ENCODE measurements at regions not wholly inside any gene's neighbourhood (a gene's known extent, or its start where the extent isn't known, plus 50 kb on each side); places are given as distances from the start of the nearest gene placed in this dataset.

DNA sequence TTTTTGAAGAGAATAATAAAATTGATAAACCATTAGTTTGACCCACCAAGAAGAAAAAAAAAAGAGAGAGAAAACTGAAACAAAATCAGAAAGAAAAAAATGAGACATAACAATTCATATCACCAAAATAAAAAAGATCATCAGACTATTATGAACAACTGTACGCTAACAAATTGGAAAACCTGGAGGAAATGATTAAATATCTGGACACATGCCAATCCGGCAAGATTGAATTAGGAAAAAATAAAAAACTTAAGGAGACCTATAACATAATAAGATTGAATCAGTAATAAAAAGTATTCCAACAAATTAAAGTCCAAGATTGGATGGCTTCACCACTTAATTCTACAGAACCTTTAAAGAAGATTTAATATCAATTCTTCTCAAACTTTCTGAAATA is 136.7 kb downstream of the CASP12 start:
- DNase-seq (ENCODE audit: low read depth, low spot score): no peak
- POLR2A ChIA-PET: no interaction called here
- CTCF ChIA-PET: no interaction called here
- H3K4me3 ChIP-seq (ENCODE audit: low read depth, low read length): no peak overlapping the region
- TF ChIP-seq, protein P1, sequence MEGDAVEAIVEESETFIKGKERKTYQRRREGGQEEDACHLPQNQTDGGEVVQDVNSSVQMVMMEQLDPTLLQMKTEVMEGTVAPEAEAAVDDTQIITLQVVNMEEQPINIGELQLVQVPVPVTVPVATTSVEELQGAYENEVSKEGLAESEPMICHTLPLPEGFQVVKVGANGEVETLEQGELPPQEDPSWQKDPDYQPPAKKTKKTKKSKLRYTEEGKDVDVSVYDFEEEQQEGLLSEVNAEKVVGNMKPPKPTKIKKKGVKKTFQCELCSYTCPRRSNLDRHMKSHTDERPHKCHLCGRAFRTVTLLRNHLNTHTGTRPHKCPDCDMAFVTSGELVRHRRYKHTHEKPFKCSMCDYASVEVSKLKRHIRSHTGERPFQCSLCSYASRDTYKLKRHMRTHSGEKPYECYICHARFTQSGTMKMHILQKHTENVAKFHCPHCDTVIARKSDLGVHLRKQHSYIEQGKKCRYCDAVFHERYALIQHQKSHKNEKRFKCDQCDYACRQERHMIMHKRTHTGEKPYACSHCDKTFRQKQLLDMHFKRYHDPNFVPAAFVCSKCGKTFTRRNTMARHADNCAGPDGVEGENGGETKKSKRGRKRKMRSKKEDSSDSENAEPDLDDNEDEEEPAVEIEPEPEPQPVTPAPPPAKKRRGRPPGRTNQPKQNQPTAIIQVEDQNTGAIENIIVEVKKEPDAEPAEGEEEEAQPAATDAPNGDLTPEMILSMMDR (IDR thresholded peaks at IDR 0.05; ENCODE audit: insufficient read depth, low read length, missing control alignments): no peak

DNA sequence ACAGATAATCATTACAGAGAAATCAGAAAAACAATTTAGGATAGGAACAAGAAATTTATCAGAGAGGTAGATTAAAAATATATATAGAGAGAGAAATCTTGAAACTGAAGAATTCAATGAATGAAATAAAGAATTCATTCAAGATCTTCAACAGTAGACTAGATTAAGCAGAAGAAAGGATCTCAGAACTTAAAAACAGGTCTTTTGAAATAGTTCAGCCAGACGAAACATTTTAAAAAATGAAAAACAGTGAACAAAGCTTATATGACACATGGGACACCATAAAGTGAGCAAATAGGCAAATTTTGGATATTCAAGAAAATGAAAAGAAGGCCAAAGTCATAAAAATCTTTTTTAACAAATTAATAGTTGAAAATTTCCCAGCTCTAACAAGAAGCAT is 138.8 kb downstream of the CASP12 start:
- no peak for DNase-seq (ENCODE audit: low read depth, low spot score)
- ChIA-PET POLR2A (no interaction called here), CTCF (no interaction called here)
- no peak overlapping the region for H3K4me3 ChIP-seq (ENCODE audit: low read depth, low read length)
- TF ChIP-seq, protein P1 (IDR thresholded peaks at IDR 0.05; ENCODE audit: insufficient read depth, low read length, missing control alignments): no peak

DNA sequence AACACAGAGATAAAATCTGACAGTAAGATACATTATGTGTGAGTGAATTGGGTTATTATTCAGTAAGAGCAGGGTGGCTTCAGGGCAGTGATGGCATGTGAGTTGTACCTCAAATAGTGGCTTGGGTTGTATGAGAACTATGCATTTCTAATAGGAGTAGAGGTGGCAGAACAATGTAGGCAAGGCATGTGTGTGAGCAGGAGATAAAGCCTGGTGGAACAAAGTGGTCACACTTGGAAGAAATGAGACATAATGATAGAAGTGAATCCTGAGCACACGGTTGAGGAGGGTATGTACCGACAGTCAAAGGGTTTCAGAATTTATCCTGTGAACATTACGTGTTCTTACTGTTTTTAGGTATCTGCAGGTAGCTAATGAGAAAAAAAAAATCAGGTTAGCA is 159.3 kb downstream of the CASP12 start:
- no peak for DNase-seq (ENCODE audit: low read depth, low spot score)
- TF ChIP-seq, protein P1 (IDR thresholded peaks at IDR 0.05; ENCODE audit: insufficient read depth, low read length, missing control alignments): no peak
- ChIA-PET CTCF (no interaction called here), POLR2A (no interaction called here)
- H3K4me3 ChIP-seq (ENCODE audit: low read depth, low read length): no peak overlapping the region

DNA sequence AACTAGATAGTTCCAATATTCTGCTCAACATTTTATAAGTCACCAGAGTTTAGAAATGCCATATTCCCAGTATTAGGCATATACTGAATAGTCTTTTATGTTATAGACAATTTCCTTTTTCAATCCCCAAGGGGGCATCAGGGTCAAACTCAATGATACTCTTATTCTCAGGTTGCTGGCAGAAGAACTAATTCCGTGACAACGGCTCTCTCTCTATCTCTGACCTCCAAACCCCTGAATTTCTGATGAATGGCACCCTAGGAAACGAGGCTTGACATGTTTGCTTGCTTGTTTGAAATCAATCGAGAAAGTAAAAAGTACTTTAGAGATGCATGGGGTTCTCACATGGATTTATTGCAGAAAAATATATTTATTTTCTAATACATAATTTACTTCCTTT is 160.1 kb downstream of the CASP12 start:
- DNase-seq (ENCODE audit: low read depth, low spot score): no peak
- TF ChIP-seq, protein P1 (IDR thresholded peaks at IDR 0.05; ENCODE audit: insufficient read depth, low read length, missing control alignments): no peak
- ChIA-PET POLR2A (no interaction called here), CTCF (no interaction called here)
- no peak overlapping the region for H3K4me3 ChIP-seq (ENCODE audit: low read depth, low read length)

DNA sequence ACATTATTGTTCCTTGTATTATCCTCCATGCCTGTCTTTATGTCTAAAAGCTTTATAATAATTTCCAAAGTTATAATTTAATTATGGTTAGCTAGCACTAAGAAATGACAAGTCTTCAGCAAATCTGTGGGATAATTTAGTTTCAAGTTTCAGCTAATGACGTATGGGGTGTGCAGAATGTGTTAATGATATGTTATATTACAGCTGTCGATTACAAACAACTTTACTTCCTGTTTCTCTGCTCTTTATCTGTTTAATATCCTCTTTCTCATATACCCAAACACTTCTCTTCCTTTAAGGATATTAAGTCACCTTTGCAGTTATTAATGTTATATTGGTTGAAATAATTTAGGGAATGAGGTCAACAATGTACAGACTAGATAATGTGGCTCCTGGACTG is 161.8 kb downstream of the CASP12 start:
- TF ChIP-seq, protein P1 (IDR thresholded peaks at IDR 0.05; ENCODE audit: insufficient read depth, low read length, missing control alignments): no peak
- ChIA-PET POLR2A (no interaction called here), CTCF (no interaction called here)
- H3K4me3 ChIP-seq (ENCODE audit: low read depth, low read length): no peak overlapping the region
- DNase-seq (ENCODE audit: low read depth, low spot score): no peak

DNA sequence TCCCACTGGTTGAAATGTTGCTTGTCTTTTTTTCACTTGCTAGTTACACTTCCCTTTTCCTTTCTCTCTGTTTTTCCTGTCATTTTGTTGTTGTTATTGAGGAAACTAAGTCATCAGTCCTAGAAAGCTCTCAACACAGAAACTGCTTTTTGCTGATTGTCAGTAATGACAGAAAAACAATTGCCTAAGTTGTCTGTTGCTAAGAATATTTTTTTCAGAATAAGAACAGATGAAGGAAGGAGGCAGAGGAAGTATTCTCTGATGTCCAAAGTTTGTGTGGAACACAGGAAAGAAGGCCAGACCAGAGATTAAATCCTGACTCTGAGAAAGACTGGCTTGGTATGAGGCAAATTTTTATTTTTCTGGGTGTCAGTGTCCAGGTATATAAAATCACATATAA is 163.3 kb downstream of the CASP12 start:
- CTCF ChIA-PET: no interaction called here

More for the DNA sequence above, 163.3 kb downstream of the CASP12 start:
- DNase-seq (ENCODE audit: low read depth, low spot score): no peak
- TF ChIP-seq, protein P1 (IDR thresholded peaks at IDR 0.05; ENCODE audit: insufficient read depth, low read length, missing control alignments): no peak
- POLR2A ChIA-PET: no interaction called here
- H3K4me3 ChIP-seq (ENCODE audit: low read depth, low read length): no peak overlapping the region

Data from AG04449 (cell line).